IPS-18a (cell line): ENCODE measurements at regions not wholly inside any gene's neighbourhood (a gene's known extent, or its start where the extent isn't known, plus 50 kb on each side); places are given as distances from the start of the nearest gene placed in this dataset.

Experiments
- H3K27ac ChIP-seq: one replicate; pipeline ENCODE4 v1.5.1; 2013; ENCODE audit warnings: low read length
- H3K27me3 ChIP-seq: one replicate; pipeline ENCODE4 v1.6.1; 2013; ENCODE audit warnings: mild to moderate bottlenecking, low read length; ENCODE audit not compliant: control insufficient read depth, insufficient read depth
- H3K36me3 ChIP-seq: one replicate; pipeline ENCODE4 v1.6.1; 2013; ENCODE audit warnings: low read depth, low read length; ENCODE audit not compliant: control insufficient read depth
- H3K4me1 ChIP-seq: one replicate; pipeline ENCODE4 v1.6.1; 2013; ENCODE audit warnings: low read depth, low read length; ENCODE audit not compliant: control insufficient read depth
- H3K4me3 ChIP-seq: one replicate; pipeline ENCODE4 v1.5.1; 2013; ENCODE audit warnings: low read length
- H3K9ac ChIP-seq: one replicate; pipeline ENCODE4 v1.6.1; 2013; ENCODE audit warnings: mild to moderate bottlenecking, low read length, moderate library complexity
- H3K9me3 ChIP-seq: one replicate; pipeline ENCODE4 v1.6.1; 2013; ENCODE audit warnings: low read depth, low read length; ENCODE audit not compliant: control insufficient read depth

GRCh38 chrX:55167124-55167803, 52.9 kb upstream of the PAGE5 start:
- Histone ChIP-seq H3K36me3 (no peaks in the 10 kb centered on the region), H3K27me3 (no peaks in the 10 kb centered on the region), H3K27ac (no peak overlapping the region), H3K9ac (no peak overlapping the region), H3K4me1 (no peaks in the 10 kb centered on the region), H3K4me3 (no peak overlapping the region), H3K9me3 (peaks cover 25% of the 10 kb centered on the region)

- no peaks in the 10 kb centered on the region for H3K27me3 ChIP-seq
- H3K9ac ChIP-seq: no peak overlapping the region
- no peaks in the 10 kb centered on the region for H3K36me3 ChIP-seq
- no peak overlapping the region for H3K27ac ChIP-seq
- peaks cover 25% of the 10 kb centered on the region for H3K9me3 ChIP-seq
- H3K4me3 ChIP-seq: no peak overlapping the region
- H3K4me1 ChIP-seq: no peaks in the 10 kb centered on the region
These were observed 52.2 kb upstream of the PAGE5 start for GRCh38 chrX:55167901-55168300.

GRCh38 chrX:55169782-55170181, 50.4 kb upstream of the PAGE5 start:
- Histone ChIP-seq H3K9ac (no peak overlapping the region), H3K27ac (no peak overlapping the region), H3K4me1 (no peaks in the 10 kb centered on the region)

More at GRCh38 chrX:55169782-55170181, 50.4 kb upstream of the PAGE5 start:
- Histone ChIP-seq H3K9me3 (peaks cover 26% of the 10 kb centered on the region), H3K36me3 (no peaks in the 10 kb centered on the region), H3K4me3 (no peak overlapping the region), H3K27me3 (no peaks in the 10 kb centered on the region)
